ENCODE measurements at regions not wholly inside any gene's neighbourhood (a gene's known extent, or its start where the extent isn't known, plus 50 kb on each side); places are given as distances from the start of the nearest gene placed in this dataset.

DNA sequence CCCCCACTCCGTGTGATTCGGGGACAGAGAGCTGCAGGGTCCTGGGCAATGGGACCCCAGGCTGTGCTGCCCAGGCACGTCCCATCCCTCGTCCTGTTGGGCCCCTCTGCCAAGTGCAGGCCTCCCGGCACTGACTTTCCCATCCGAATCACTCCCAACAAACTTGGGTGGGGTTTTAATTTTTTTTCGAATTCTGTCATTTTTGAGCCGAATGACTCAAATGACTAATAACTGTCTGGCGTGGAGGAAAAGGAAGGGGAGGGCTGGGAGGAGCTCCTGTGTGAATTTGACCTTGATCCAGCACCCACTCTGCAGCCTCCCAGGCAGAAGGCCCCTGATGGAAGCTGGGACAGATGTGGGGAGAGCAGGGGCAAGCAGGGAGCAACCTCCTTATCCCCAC lies 1173.2 kb downstream of the BRD1 start:
- Histone ChIP-seq H2AFZ (ENCODE audit: low read length) (no peak overlapping the region), H3K27ac (ENCODE audit: low read length) (no peak overlapping the region), H3K4me2 (ENCODE audit: low read length) (no peak overlapping the region), H3K4me1 (ENCODE audit: insufficient read depth, low read length) (no peaks in the 10 kb centered on the region), H3K36me3 (ENCODE audit: low read depth, low read length) (no peaks in the 10 kb centered on the region), H3K79me2 (ENCODE audit: low read length) (no peaks in the 10 kb centered on the region), H3K27me3 (ENCODE audit: low read length) (no peaks in the 10 kb centered on the region), H3F3A (ENCODE audit: low read length, unreplicated experiment) (no peaks in the 10 kb centered on the region), H3K4me3 (ENCODE audit: low read length) (no peak overlapping the region), H3K9me3 (ENCODE audit: low read length) (no peaks in the 10 kb centered on the region), H3K9ac (ENCODE audit: low read length) (no peak overlapping the region), H4K20me1 (ENCODE audit: low read length) (no peaks in the 10 kb centered on the region), H3K9me2 (replicated peaks; ENCODE audit: low read length) (no peaks in the 10 kb centered on the region)
- TF ChIP-seq, protein P1, sequence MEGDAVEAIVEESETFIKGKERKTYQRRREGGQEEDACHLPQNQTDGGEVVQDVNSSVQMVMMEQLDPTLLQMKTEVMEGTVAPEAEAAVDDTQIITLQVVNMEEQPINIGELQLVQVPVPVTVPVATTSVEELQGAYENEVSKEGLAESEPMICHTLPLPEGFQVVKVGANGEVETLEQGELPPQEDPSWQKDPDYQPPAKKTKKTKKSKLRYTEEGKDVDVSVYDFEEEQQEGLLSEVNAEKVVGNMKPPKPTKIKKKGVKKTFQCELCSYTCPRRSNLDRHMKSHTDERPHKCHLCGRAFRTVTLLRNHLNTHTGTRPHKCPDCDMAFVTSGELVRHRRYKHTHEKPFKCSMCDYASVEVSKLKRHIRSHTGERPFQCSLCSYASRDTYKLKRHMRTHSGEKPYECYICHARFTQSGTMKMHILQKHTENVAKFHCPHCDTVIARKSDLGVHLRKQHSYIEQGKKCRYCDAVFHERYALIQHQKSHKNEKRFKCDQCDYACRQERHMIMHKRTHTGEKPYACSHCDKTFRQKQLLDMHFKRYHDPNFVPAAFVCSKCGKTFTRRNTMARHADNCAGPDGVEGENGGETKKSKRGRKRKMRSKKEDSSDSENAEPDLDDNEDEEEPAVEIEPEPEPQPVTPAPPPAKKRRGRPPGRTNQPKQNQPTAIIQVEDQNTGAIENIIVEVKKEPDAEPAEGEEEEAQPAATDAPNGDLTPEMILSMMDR (conservative IDR thresholded peaks at IDR 0.05; ENCODE audit: low read depth, low read length) = no peak
- TF ChIP-seq EZH2 (IDR thresholded peaks at IDR 0.05; ENCODE audit: low read length, unreplicated experiment) = no peak
- no peak for TF ChIP-seq EZH2phosphoT487 (IDR thresholded peaks at IDR 0.05; ENCODE audit: borderline replicate concordance, low read length)
- no TSS peak for BruUV-seq (replicated peaks)
- intact Hi-C loops (cut with micrococcal nuclease) = no loop called here
- CTCF ChIA-PET = no interaction called here
- ATAC-seq (no peak), DNase-seq (no peak)
- POLR2A ChIA-PET (ENCODE audit: unreplicated experiment) = no interaction called here

DNA sequence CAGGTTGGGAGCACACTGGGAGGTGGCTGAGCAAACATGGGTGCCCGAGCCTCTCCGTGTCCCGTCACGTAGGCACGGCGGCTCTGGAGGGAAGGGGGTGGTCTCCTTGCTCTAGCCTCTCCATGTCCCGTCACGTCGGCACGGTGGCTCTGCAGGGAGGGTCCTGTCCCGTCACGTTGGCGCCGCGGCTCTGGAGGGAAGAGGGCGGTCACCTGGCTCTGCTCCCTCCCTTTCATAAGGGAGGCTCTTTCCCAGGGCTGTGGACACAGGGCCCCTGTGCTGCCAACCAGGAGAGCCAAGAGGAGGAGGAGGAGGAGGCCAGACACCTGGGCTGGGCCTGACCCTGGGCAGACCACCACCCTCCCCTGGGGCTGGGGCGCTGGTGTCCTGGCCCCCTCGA lies 1173.7 kb downstream of the BRD1 start:
- H3K36me3 ChIP-seq (ENCODE audit: low read depth, low read length) = no peaks in the 10 kb centered on the region
- H3K4me1 ChIP-seq (ENCODE audit: insufficient read depth, low read length) = no peaks in the 10 kb centered on the region
- TF ChIP-seq, protein P1 (conservative IDR thresholded peaks at IDR 0.05; ENCODE audit: low read depth, low read length) = no peak
- TF ChIP-seq EZH2 (IDR thresholded peaks at IDR 0.05; ENCODE audit: low read length, unreplicated experiment) (no peak), EZH2phosphoT487 (IDR thresholded peaks at IDR 0.05; ENCODE audit: borderline replicate concordance, low read length) (no peak)
- CTCF ChIA-PET = no interaction called here
- H3K27me3 ChIP-seq (ENCODE audit: low read length) = no peaks in the 10 kb centered on the region
- H4K20me1 ChIP-seq (ENCODE audit: low read length) = no peaks in the 10 kb centered on the region
- no peaks in the 10 kb centered on the region for H3K9me2 ChIP-seq (replicated peaks; ENCODE audit: low read length)
- no peak overlapping the region for H2AFZ ChIP-seq (ENCODE audit: low read length)
- no peak overlapping the region for H3K9ac ChIP-seq (ENCODE audit: low read length)
- POLR2A ChIA-PET (ENCODE audit: unreplicated experiment) = no interaction called here
- no peak overlapping the region for H3K27ac ChIP-seq (ENCODE audit: low read length)
- intact Hi-C loops (cut with micrococcal nuclease) = no loop called here
- no peak for DNase-seq
- H3K79me2 ChIP-seq (ENCODE audit: low read length) = no peaks in the 10 kb centered on the region
- no peak for ATAC-seq
- BruUV-seq (replicated peaks) = no TSS peak
- no peaks in the 10 kb centered on the region for H3K9me3 ChIP-seq (ENCODE audit: low read length)
- no peak overlapping the region for H3K4me3 ChIP-seq (ENCODE audit: low read length)
- H3K4me2 ChIP-seq (ENCODE audit: low read length) = no peak overlapping the region
- H3F3A ChIP-seq (ENCODE audit: low read length, unreplicated experiment) = no peaks in the 10 kb centered on the region

DNA sequence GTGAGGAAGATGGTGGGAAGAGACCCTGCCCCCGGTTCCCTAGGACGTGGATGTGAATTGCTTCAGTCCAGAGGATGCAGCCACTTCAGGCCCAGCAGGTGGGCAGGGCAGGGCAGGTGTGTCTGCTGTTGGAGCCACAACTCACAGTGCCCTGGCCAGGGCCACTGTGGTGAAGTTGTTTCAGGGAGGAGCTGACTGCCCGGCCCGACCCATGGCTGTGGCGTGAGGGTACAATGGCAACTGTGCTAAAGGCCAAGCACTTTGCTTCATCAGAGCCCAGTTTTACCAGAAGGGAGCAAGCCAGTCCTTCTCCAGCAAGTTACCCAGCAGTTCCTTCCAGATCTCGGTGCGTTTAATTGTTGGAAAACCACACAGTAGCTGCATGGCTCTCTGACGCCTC lies 1174.4 kb downstream of the BRD1 start:
- POLR2A ChIA-PET (ENCODE audit: unreplicated experiment) = no interaction called here
- Histone ChIP-seq H3K79me2 (ENCODE audit: low read length) (no peaks in the 10 kb centered on the region), H3K9me2 (replicated peaks; ENCODE audit: low read length) (no peaks in the 10 kb centered on the region), H3K4me1 (ENCODE audit: insufficient read depth, low read length) (no peaks in the 10 kb centered on the region), H3K4me3 (ENCODE audit: low read length) (no peak overlapping the region), H2AFZ (ENCODE audit: low read length) (no peak overlapping the region), H3K36me3 (ENCODE audit: low read depth, low read length) (no peaks in the 10 kb centered on the region), H3K9me3 (ENCODE audit: low read length) (no peaks in the 10 kb centered on the region), H3F3A (ENCODE audit: low read length, unreplicated experiment) (no peaks in the 10 kb centered on the region), H3K27me3 (ENCODE audit: low read length) (no peaks in the 10 kb centered on the region), H3K9ac (ENCODE audit: low read length) (no peak overlapping the region), H4K20me1 (ENCODE audit: low read length) (no peaks in the 10 kb centered on the region), H3K27ac (ENCODE audit: low read length) (no peak overlapping the region), H3K4me2 (ENCODE audit: low read length) (no peak overlapping the region)
- no peak for ATAC-seq
- no peak for TF ChIP-seq EZH2 (IDR thresholded peaks at IDR 0.05; ENCODE audit: low read length, unreplicated experiment)
- TF ChIP-seq EZH2phosphoT487 (IDR thresholded peaks at IDR 0.05; ENCODE audit: borderline replicate concordance, low read length) = no peak
- TF ChIP-seq, protein P1 (conservative IDR thresholded peaks at IDR 0.05; ENCODE audit: low read depth, low read length) = no peak
- no TSS peak for BruUV-seq (replicated peaks)
- DNase-seq = no peak
- intact Hi-C loops (cut with micrococcal nuclease) = no loop called here
- CTCF ChIA-PET = no interaction called here

Measured in PC-3 (cell line).